HepG2 (cell line): ENCODE measurements at regions not wholly inside any gene's neighbourhood (a gene's known extent, or its start where the extent isn't known, plus 50 kb on each side); places are given as distances from the start of the nearest gene placed in this dataset.

Experiments used
- ATAC-seq: fragments of 200-7000 bp; cut with Tn5 transposase; 3 replicates; pipeline ENCODE4 v1.9.1; 2020; ENCODE audit warnings: mild to moderate bottlenecking, moderate library complexity
- BruUV-seq: library from RNA; stranded (reverse); fragments of 400-500 nt; replicated peaks from 2 replicates; lab custom pipeline; 2021; lab: Mats Ljungman, UMichigan
- CTCF ChIA-PET: fragments of 300-600 bp; formaldehyde crosslinking; extraction: SDS; loops from one replicate; lab custom pipeline; 2021; ENCODE audit warnings: low total read pairs, inconsistent platforms, low intra/inter-chr PET ratio; lab: Yijun Ruan, JAX
- POLR2A ChIA-PET: fragments of 350-600 bp; sonication (Branson Sonifier 250); formaldehyde crosslinking; loops from one replicate; lab custom pipeline; 2020; ENCODE audit warnings: antibody characterized with exemption, inconsistent platforms; lab: Yijun Ruan, JAX
- DNase-seq: peaks from one replicate; pipeline ENCODE4 v3.0.0-alpha.2; 2015; ENCODE audit warnings: low spot score
- FAIRE-seq: peaks from 3 replicates; lab custom pipeline; 2011; peaks lifted over from hg19 to GRCh38; lab: Jason Lieb, UNC
- H2AFZ ChIP-seq: one replicate; pipeline ENCODE4 v1.6.1; 2011; ENCODE audit warnings: low read length, inconsistent platforms
- H3K27ac ChIP-seq: fragments of 300-600 bp; 3 replicates; pipeline ENCODE4 v1.8.0; 2011; ENCODE audit warnings: mixed run types, mild to moderate bottlenecking, mixed read lengths, low read length, inconsistent platforms; ENCODE audit not compliant: insufficient read depth; ENCODE audit errors: extremely low read length
- H3K27me3 ChIP-seq, 2 experiments: fragments of 200-600 bp in 1 of 2; 2 replicates in 1 of 2; 3 replicates in 1 of 2; pipeline versions ENCODE4 v1.6.0 to v1.8.0; 2011; ENCODE audit warnings: low read length in 2 of 2, mild to moderate bottlenecking in 2 of 2, moderate library complexity in 2 of 2, inconsistent platforms in 1 of 2; ENCODE audit not compliant: insufficient read depth in 2 of 2, control insufficient read depth in 1 of 2
- H3K36me3 ChIP-seq, 2 experiments: fragments of 200-600 bp in 1 of 2; replicated peaks in 1 of 2; 2 replicates in 1 of 2; 3 replicates in 1 of 2; pipeline versions ENCODE4 v1.5.1 to v1.8.0; 2011; ENCODE audit warnings: low read length in 2 of 2, inconsistent platforms in 1 of 2; ENCODE audit not compliant: insufficient read depth in 2 of 2, control insufficient read depth in 1 of 2
- H3K4me1 ChIP-seq: 2 replicates; pipeline ENCODE4 v1.5.1; 2012; ENCODE audit warnings: low read length, inconsistent platforms; ENCODE audit not compliant: insufficient read depth
- H3K4me2 ChIP-seq: 2 replicates; pipeline ENCODE4 v1.6.0; 2011; ENCODE audit warnings: low read depth, low read length, inconsistent platforms
- H3K4me3 ChIP-seq, 3 experiments: fragments of 200-600 bp in 1 of 3; sonication (generic), shearing (Covaris generic) in 1 of 3; replicated peaks in 1 of 3; 2 replicates each; pipeline ENCODE4 v1.5.1; 2011 to 2016; ENCODE audit warnings: low read length in 3 of 3, inconsistent platforms in 2 of 3, low read depth in 2 of 3, mild to moderate bottlenecking in 2 of 3, control low read depth in 1 of 3, mixed read lengths in 1 of 3; ENCODE audit not compliant: insufficient read depth in 1 of 3
- H3K79me2 ChIP-seq: one replicate; pipeline ENCODE4 v1.6.1; 2011; ENCODE audit warnings: low read length, inconsistent platforms; ENCODE audit not compliant: insufficient read depth
- H3K9ac ChIP-seq: 2 replicates; pipeline ENCODE4 v1.6.0; 2011; ENCODE audit warnings: mild to moderate bottlenecking, low read depth, low read length, inconsistent platforms; ENCODE audit not compliant: insufficient read depth
- H3K9me3 ChIP-seq: 2 replicates; pipeline ENCODE4 v1.5.1; 2012; ENCODE audit warnings: mild to moderate bottlenecking, low read length
- H4K20me1 ChIP-seq: 2 replicates; pipeline ENCODE4 v1.6.0; 2011; ENCODE audit warnings: inconsistent platforms, mild to moderate bottlenecking, low read length, moderate library complexity; ENCODE audit not compliant: insufficient read depth
- ATRX ChIP-seq: sonication (generic); formaldehyde crosslinking; IDR thresholded peaks from 2 replicates; pipeline ENCODE4 v1.4.0; 2020; ENCODE audit warnings: missing genetic modification reagents, borderline replicate concordance
- ETV5 ChIP-seq: IDR thresholded peaks from 2 replicates; pipeline ENCODE4 v1.6.1; 2018; ENCODE audit warnings: missing biosample characterization, missing genetic modification reagents, inconsistent platforms, borderline replicate concordance
- HNRNPLL ChIP-seq: fragments of 200-400 bp; formaldehyde crosslinking; IDR thresholded peaks from 2 replicates; pipeline ENCODE4 v1.6.1; 2017; ENCODE audit warnings: mild to moderate bottlenecking, low read depth, low read length; ENCODE audit not compliant: poor library complexity, severe bottlenecking
- IKZF4 ChIP-seq: sonication (generic); formaldehyde crosslinking; IDR thresholded peaks from 2 replicates; pipeline ENCODE4 v1.5.1; 2020; ENCODE audit warnings: borderline replicate concordance, mild to moderate bottlenecking, low read depth, missing genetic modification reagents; ENCODE audit errors: not compliant biosample characterization
- MED1 ChIP-seq: sonication (generic); formaldehyde crosslinking; IDR thresholded peaks from 2 replicates; pipeline ENCODE4 v1.4.0; 2020; ENCODE audit warnings: missing genetic modification reagents
- MYNN ChIP-seq: sonication (generic); formaldehyde crosslinking; IDR thresholded peaks from 2 replicates; pipeline ENCODE4 v1.4.0; 2020; ENCODE audit warnings: mild to moderate bottlenecking, low read depth, missing genetic modification reagents
- STAT6 ChIP-seq: sonication (generic); formaldehyde crosslinking; IDR thresholded peaks from 2 replicates; pipeline ENCODE4 v1.4.0; 2020; ENCODE audit warnings: missing genetic modification reagents, mild to moderate bottlenecking, borderline replicate concordance
- TGIF2 ChIP-seq: IDR thresholded peaks from 2 replicates; pipeline ENCODE4 v1.6.1; 2016; ENCODE audit warnings: control low read depth, missing compliant biosample characterization
- ZFP90 ChIP-seq: sonication (generic); formaldehyde crosslinking; IDR thresholded peaks from 2 replicates; pipeline ENCODE4 v1.8.0; 2022; ENCODE audit warnings: missing genetic modification reagents, mild to moderate bottlenecking, inconsistent platforms, borderline replicate concordance
- ZMYM3 ChIP-seq: sonication (generic); formaldehyde crosslinking; IDR thresholded peaks from 2 replicates; pipeline ENCODE4 v1.5.1; 2020; ENCODE audit warnings: mild to moderate bottlenecking, missing genetic modification reagents
- ZNF138 ChIP-seq: sonication (generic); formaldehyde crosslinking; IDR thresholded peaks from 2 replicates; pipeline ENCODE4 v1.5.0; 2020; ENCODE audit warnings: mild to moderate bottlenecking, low read depth, missing genetic modification reagents
- WGBS: methylation state at CpG from one replicate; pipeline ENCODE4 v1.1.6; 2017; ENCODE audit warnings: low lambda C conversion rate; 5-methylcytosine and 5-hydroxymethylcytosine counted together
- in situ Hi-C: cut with HindIII; loops from 2 replicates; pipeline ENCODE4 v1.10.0; 2017; ENCODE audit warnings: low pct_unique_long_range_greater_than_20kb; ENCODE audit not compliant: extremely low pct_ligation_motif_present
- intact Hi-C: fragments of 100-400 bp; cut with micrococcal nuclease; formaldehyde crosslinking; loops from one replicate; pipeline ENCODE4 v1.10.0; 2022; ENCODE audit not compliant: unreplicated experiment

GRCh38 chr3:135362889-135363288 lies 567.8 kb downstream of the EPHB1 start:
- ChIA-PET POLR2A (no interaction called here), CTCF (no interaction called here)
- H3K4me2 ChIP-seq = no peak overlapping the region
- H4K20me1 ChIP-seq = no peaks in the 10 kb centered on the region
- no peaks in the 10 kb centered on the region for H3K27me3 ChIP-seq
- TF ChIP-seq HNRNPLL = no peak
- TF ChIP-seq TGIF2 = no peak
- no peak for TF ChIP-seq MYNN (CRISPR knock-in tag)
- TF ChIP-seq ZMYM3 = no peak
- no peak for TF ChIP-seq ZNF138 (CRISPR knock-in tag)
- no peak for TF ChIP-seq MED1 (CRISPR knock-in tag)
- no peak for TF ChIP-seq ATRX (CRISPR knock-in tag)
- TF ChIP-seq IKZF4 = no peak
- TF ChIP-seq ZFP90 (CRISPR knock-in tag) = no peak
- no peak for TF ChIP-seq STAT6 (CRISPR knock-in tag)
- TF ChIP-seq ETV5 (CRISPR knock-in tag) = no peak
- no peak for ATAC-seq
- no peaks in the 10 kb centered on the region for H3K36me3 ChIP-seq
- 6% methylated on average over 2 of the region's 3 CpGs for WGBS
- intact Hi-C loops (no loop called here), in situ Hi-C loops (no loop called here)
- no peaks in the 10 kb centered on the region for H3K9me3 ChIP-seq
- no peaks in the 10 kb centered on the region for H3K4me1 ChIP-seq
- no peak for DNase-seq
- no peak overlapping the region for H3K4me3 ChIP-seq
- H3K27ac ChIP-seq = no peak overlapping the region
- H3K79me2 ChIP-seq = no peaks in the 10 kb centered on the region
- no TSS peak for BruUV-seq
- H3K9ac ChIP-seq = no peak overlapping the region
- no peak overlapping the region for H2AFZ ChIP-seq
- FAIRE-seq = no peak
